ENCODE measurements at regions not wholly inside any gene's neighbourhood (a gene's known extent, or its start where the extent isn't known, plus 50 kb on each side); places are given as distances from the start of the nearest gene placed in this dataset.

DNA sequence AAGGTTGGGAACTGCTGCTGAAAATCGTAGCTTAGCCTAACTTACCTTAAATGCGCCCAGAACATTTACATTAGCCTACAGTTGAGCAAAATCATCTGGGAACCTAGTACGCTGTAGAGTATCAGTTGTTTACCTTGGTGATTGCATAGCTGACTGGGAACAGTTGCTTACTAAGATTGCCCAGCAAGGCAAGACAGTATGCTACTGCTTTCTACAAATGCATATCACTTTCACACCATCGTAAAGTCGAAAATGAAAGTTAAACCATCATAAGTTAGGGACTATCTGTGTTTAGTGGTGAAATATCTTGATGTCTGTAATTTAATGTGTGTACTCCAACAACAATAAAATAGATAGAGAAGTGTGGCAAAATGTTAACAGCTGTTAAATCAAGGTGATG, 1670.6 kb upstream of the PCDH20 start:
- Histone ChIP-seq H3K4me3 (ENCODE audit: low read depth in 1 of 3, low read length in 3 of 3) (no peak overlapping the region), H3K27ac (ENCODE audit: low read depth in 1 of 2, low read length in 2 of 2) (no peak overlapping the region), H3K27me3 (ENCODE audit: control insufficient read depth in 4 of 4, insufficient read depth in 4 of 4, low read length in 3 of 4) (no peaks in the 10 kb centered on the region), H3K4me1 (ENCODE audit: control insufficient read depth in 4 of 4, insufficient read depth in 4 of 4, low read length in 3 of 4) (no peaks in the 10 kb centered on the region), H3K9ac (ENCODE audit: low read depth in 1 of 2, low read length in 2 of 2) (no peak overlapping the region), H3K9me3 (ENCODE audit: control insufficient read depth in 4 of 4, low read length in 3 of 4) (no peaks in the 10 kb centered on the region), H3K36me3 (ENCODE audit: control insufficient read depth in 4 of 4, insufficient read depth in 3 of 4, low read depth in 1 of 4, low read length in 3 of 4) (no peaks in the 10 kb centered on the region)
- TF ChIP-seq HNF4G (IDR thresholded peaks at IDR 0.05), result no peak
- TF ChIP-seq GABPA (IDR thresholded peaks at IDR 0.05 in 1 of 2, conservative IDR thresholded peaks at IDR 0.05 in 1 of 2), result no peak
- TF ChIP-seq YY1 (IDR thresholded peaks at IDR 0.05), result no peak
- TF ChIP-seq SP1 (IDR thresholded peaks at IDR 0.05), result no peak
- TF ChIP-seq, protein P1, sequence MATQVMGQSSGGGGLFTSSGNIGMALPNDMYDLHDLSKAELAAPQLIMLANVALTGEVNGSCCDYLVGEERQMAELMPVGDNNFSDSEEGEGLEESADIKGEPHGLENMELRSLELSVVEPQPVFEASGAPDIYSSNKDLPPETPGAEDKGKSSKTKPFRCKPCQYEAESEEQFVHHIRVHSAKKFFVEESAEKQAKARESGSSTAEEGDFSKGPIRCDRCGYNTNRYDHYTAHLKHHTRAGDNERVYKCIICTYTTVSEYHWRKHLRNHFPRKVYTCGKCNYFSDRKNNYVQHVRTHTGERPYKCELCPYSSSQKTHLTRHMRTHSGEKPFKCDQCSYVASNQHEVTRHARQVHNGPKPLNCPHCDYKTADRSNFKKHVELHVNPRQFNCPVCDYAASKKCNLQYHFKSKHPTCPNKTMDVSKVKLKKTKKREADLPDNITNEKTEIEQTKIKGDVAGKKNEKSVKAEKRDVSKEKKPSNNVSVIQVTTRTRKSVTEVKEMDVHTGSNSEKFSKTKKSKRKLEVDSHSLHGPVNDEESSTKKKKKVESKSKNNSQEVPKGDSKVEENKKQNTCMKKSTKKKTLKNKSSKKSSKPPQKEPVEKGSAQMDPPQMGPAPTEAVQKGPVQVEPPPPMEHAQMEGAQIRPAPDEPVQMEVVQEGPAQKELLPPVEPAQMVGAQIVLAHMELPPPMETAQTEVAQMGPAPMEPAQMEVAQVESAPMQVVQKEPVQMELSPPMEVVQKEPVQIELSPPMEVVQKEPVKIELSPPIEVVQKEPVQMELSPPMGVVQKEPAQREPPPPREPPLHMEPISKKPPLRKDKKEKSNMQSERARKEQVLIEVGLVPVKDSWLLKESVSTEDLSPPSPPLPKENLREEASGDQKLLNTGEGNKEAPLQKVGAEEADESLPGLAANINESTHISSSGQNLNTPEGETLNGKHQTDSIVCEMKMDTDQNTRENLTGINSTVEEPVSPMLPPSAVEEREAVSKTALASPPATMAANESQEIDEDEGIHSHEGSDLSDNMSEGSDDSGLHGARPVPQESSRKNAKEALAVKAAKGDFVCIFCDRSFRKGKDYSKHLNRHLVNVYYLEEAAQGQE (IDR thresholded peaks at IDR 0.05), result no peak
- TF ChIP-seq, protein P2, sequence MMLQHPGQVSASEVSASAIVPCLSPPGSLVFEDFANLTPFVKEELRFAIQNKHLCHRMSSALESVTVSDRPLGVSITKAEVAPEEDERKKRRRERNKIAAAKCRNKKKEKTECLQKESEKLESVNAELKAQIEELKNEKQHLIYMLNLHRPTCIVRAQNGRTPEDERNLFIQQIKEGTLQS (IDR thresholded peaks at IDR 0.05), result no peak
- TF ChIP-seq, protein P3, sequence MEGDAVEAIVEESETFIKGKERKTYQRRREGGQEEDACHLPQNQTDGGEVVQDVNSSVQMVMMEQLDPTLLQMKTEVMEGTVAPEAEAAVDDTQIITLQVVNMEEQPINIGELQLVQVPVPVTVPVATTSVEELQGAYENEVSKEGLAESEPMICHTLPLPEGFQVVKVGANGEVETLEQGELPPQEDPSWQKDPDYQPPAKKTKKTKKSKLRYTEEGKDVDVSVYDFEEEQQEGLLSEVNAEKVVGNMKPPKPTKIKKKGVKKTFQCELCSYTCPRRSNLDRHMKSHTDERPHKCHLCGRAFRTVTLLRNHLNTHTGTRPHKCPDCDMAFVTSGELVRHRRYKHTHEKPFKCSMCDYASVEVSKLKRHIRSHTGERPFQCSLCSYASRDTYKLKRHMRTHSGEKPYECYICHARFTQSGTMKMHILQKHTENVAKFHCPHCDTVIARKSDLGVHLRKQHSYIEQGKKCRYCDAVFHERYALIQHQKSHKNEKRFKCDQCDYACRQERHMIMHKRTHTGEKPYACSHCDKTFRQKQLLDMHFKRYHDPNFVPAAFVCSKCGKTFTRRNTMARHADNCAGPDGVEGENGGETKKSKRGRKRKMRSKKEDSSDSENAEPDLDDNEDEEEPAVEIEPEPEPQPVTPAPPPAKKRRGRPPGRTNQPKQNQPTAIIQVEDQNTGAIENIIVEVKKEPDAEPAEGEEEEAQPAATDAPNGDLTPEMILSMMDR (IDR thresholded peaks at IDR 0.05; ENCODE audit: low read depth, low read length, missing input control), result no peak
- TF ChIP-seq, protein P4, sequence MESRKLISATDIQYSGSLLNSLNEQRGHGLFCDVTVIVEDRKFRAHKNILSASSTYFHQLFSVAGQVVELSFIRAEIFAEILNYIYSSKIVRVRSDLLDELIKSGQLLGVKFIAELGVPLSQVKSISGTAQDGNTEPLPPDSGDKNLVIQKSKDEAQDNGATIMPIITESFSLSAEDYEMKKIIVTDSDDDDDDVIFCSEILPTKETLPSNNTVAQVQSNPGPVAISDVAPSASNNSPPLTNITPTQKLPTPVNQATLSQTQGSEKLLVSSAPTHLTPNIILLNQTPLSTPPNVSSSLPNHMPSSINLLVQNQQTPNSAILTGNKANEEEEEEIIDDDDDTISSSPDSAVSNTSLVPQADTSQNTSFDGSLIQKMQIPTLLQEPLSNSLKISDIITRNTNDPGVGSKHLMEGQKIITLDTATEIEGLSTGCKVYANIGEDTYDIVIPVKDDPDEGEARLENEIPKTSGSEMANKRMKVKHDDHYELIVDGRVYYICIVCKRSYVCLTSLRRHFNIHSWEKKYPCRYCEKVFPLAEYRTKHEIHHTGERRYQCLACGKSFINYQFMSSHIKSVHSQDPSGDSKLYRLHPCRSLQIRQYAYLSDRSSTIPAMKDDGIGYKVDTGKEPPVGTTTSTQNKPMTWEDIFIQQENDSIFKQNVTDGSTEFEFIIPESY (IDR thresholded peaks at IDR 0.05), result no peak
- no peak for TF ChIP-seq RAD21 (IDR thresholded peaks at IDR 0.05)
- TF ChIP-seq HNF4A (conservative IDR thresholded peaks at IDR 0.05), result no peak
- TF ChIP-seq, protein P5, sequence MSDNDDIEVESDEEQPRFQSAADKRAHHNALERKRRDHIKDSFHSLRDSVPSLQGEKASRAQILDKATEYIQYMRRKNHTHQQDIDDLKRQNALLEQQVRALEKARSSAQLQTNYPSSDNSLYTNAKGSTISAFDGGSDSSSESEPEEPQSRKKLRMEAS (IDR thresholded peaks at IDR 0.05), result no peak
- TF ChIP-seq FOXA1 (IDR thresholded peaks at IDR 0.05), result no peak
- 76% methylated on average over 5 of the region's 5 CpGs for WGBS
- no peak for DNase-seq (ENCODE audit: low spot score)

DNA sequence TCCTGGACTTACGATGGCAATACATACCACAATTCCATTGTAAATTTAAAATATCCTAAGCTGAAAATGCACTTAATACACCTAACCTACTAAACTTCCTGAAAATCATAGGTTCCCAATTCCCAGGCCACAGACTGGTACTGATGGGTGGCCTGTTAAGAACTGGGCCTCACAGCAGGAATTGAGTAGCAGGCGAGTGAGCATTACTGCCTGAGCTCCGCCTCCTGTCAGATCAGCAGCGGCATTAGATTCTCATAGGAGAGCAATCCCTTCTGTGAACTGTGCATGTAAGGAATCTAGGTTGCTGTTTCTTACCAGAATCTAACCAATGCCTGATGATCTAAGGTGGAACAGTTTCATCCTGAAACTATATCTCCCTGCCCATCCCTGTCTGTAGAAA, 1670.2 kb upstream of the PCDH20 start:
- no peak overlapping the region for H3K9ac ChIP-seq (ENCODE audit: low read depth in 1 of 2, low read length in 2 of 2)

More for the DNA sequence above, 1670.2 kb upstream of the PCDH20 start:
- Histone ChIP-seq H3K27ac (ENCODE audit: low read depth in 1 of 2, low read length in 2 of 2) (no peak overlapping the region), H3K4me1 (ENCODE audit: control insufficient read depth in 4 of 4, insufficient read depth in 4 of 4, low read length in 3 of 4) (no peaks in the 10 kb centered on the region), H3K9me3 (ENCODE audit: control insufficient read depth in 4 of 4, low read length in 3 of 4) (no peaks in the 10 kb centered on the region), H3K27me3 (ENCODE audit: control insufficient read depth in 4 of 4, insufficient read depth in 4 of 4, low read length in 3 of 4) (no peaks in the 10 kb centered on the region), H3K4me3 (ENCODE audit: low read depth in 1 of 3, low read length in 3 of 3) (no peak overlapping the region), H3K36me3 (ENCODE audit: control insufficient read depth in 4 of 4, insufficient read depth in 3 of 4, low read depth in 1 of 4, low read length in 3 of 4) (no peaks in the 10 kb centered on the region)
- 77% methylated on average over 4 of the region's 4 CpGs for WGBS
- no peak for DNase-seq (ENCODE audit: low spot score)
- no peak for TF ChIP-seq FOXA2 (IDR thresholded peaks at IDR 0.05)
- no peak for TF ChIP-seq EGR1 (IDR thresholded peaks at IDR 0.05; ENCODE audit: low read depth in 2 of 2)
- TF ChIP-seq, protein P2 (IDR thresholded peaks at IDR 0.05), result no peak
- no peak for TF ChIP-seq GABPA (IDR thresholded peaks at IDR 0.05 in 1 of 2, conservative IDR thresholded peaks at IDR 0.05 in 1 of 2)
- TF ChIP-seq, protein P5 (IDR thresholded peaks at IDR 0.05), result no peak
- TF ChIP-seq, protein P1 (IDR thresholded peaks at IDR 0.05), result no peak
- TF ChIP-seq RXRA (IDR thresholded peaks at IDR 0.05), result no peak

Measured in liver (tissue), 8 donors.